Gastrocnemius medialis (tissue), 4 donors: ENCODE measurements at regions not wholly inside any gene's neighbourhood (a gene's known extent, or its start where the extent isn't known, plus 50 kb on each side); places are given as distances from the start of the nearest gene placed in this dataset.

Experiments
- CTCF ChIP-seq, 5 experiments: fragments of 450-650 bp in 3 of 5; fragments of 200-600 bp in 2 of 5; sonication (generic) in 2 of 5; IDR thresholded peaks in 4 of 5; conservative IDR thresholded peaks in 1 of 5; 1 replicate in 4 of 5; 2 replicates in 1 of 5; pipeline ENCODE4 v1.5.1; 2016 to 2019; ENCODE audit warnings: antibody characterized with exemption in 5 of 5, mild to moderate bottlenecking in 3 of 5, moderate library complexity in 3 of 5
- POLR2A ChIP-seq, 2 donors: fragments of 450-650 bp; IDR thresholded peaks; one replicate each; pipeline ENCODE4 v1.6.1; 2017; ENCODE audit warnings: antibody characterized with exemption in 2 of 2, mild to moderate bottlenecking in 2 of 2, moderate library complexity in 2 of 2

DNA sequence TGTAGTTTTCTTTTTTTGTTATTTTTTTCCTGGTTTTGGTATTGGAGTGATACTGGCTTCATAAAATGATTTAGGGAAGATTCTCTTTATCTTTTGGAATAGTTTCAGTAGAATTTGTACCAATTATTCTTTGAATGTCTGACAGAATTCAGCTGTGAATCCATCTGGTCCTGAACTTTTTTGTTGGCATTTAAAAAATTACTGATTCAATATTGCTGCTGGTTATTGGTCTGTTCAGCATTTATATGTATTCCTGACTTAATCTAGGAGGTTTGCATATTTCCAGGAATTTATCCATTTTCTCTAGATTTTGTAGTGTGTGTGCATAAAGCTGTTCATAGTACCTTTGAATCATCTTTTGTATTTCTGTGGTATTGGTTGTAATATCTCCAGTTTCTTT is 100.2 kb downstream of the NXNL2 start:
- TF ChIP-seq POLR2A (IDR thresholded peaks at IDR 0.05) (no peak), CTCF (IDR thresholded peaks at IDR 0.05 in 4 of 5, conservative IDR thresholded peaks at IDR 0.05 in 1 of 5) (no peak)
